ENCODE measurements at regions not wholly inside any gene's neighbourhood (a gene's known extent, or its start where the extent isn't known, plus 50 kb on each side); places are given as distances from the start of the nearest gene placed in this dataset.

GRCh38 chrX:122091571-122091970 lies 1044.2 kb downstream of the GLUD2 start:
- TF ChIP-seq EZH2phosphoT487 (IDR thresholded peaks at IDR 0.05; ENCODE audit: low read length) = no peak
- TF ChIP-seq EZH2 (optimal IDR thresholded peaks at IDR 0.05; ENCODE audit: low read depth, low read length) = no peak
- no peak for TF ChIP-seq CTCF (IDR thresholded peaks at IDR 0.05; ENCODE audit: low read length)
- Histone ChIP-seq H3K79me2 (ENCODE audit: low read length) (no peaks in the 10 kb centered on the region), H3K36me3 (replicated peaks; ENCODE audit: insufficient read depth, low read length) (no peaks in the 10 kb centered on the region), H3K9me3 (replicated peaks; ENCODE audit: insufficient read depth, low read length) (no peaks in the 10 kb centered on the region), H3K4me3 (ENCODE audit: low read length) (no peak overlapping the region), H3K27ac (ENCODE audit: low read length) (no peak overlapping the region), H3K4me2 (ENCODE audit: low read depth, low read length) (no peak overlapping the region), H4K20me1 (ENCODE audit: insufficient read depth, low read length) (no peaks in the 10 kb centered on the region), H3K9me2 (replicated peaks; ENCODE audit: insufficient read depth, low read length) (no peaks in the 10 kb centered on the region), H3K4me1 (ENCODE audit: low read length) (no peaks in the 10 kb centered on the region), H3K9ac (ENCODE audit: low read length) (no peak overlapping the region), H3K27me3 (replicated peaks; ENCODE audit: insufficient read depth, low read length) (no peaks in the 10 kb centered on the region), H3F3A (ENCODE audit: insufficient read depth, low read length) (no peaks in the 10 kb centered on the region), H2AFZ (ENCODE audit: low read length) (no peak overlapping the region)
- no peak for DNase-seq

GRCh38 chrX:122092360-122092759 lies 1045.0 kb downstream of the GLUD2 start:
- H3K4me1 ChIP-seq (ENCODE audit: low read length) = no peaks in the 10 kb centered on the region
- no peak for TF ChIP-seq EZH2phosphoT487 (IDR thresholded peaks at IDR 0.05; ENCODE audit: low read length)
- no peak for TF ChIP-seq EZH2 (optimal IDR thresholded peaks at IDR 0.05; ENCODE audit: low read depth, low read length)
- TF ChIP-seq CTCF (IDR thresholded peaks at IDR 0.05; ENCODE audit: low read length) = no peak
- H3K9me3 ChIP-seq (replicated peaks; ENCODE audit: insufficient read depth, low read length) = no peaks in the 10 kb centered on the region
- no peak overlapping the region for H3K4me3 ChIP-seq (ENCODE audit: low read length)
- no peak overlapping the region for H3K4me2 ChIP-seq (ENCODE audit: low read depth, low read length)
- no peaks in the 10 kb centered on the region for H4K20me1 ChIP-seq (ENCODE audit: insufficient read depth, low read length)
- H3K36me3 ChIP-seq (replicated peaks; ENCODE audit: insufficient read depth, low read length) = no peaks in the 10 kb centered on the region
- no peaks in the 10 kb centered on the region for H3F3A ChIP-seq (ENCODE audit: insufficient read depth, low read length)
- H3K27ac ChIP-seq (ENCODE audit: low read length) = no peak overlapping the region
- no peak for DNase-seq
- no peak overlapping the region for H3K9ac ChIP-seq (ENCODE audit: low read length)
- H3K9me2 ChIP-seq (replicated peaks; ENCODE audit: insufficient read depth, low read length) = no peaks in the 10 kb centered on the region
- no peaks in the 10 kb centered on the region for H3K79me2 ChIP-seq (ENCODE audit: low read length)
- H2AFZ ChIP-seq (ENCODE audit: low read length) = no peak overlapping the region
- no peaks in the 10 kb centered on the region for H3K27me3 ChIP-seq (replicated peaks; ENCODE audit: insufficient read depth, low read length)

DNA sequence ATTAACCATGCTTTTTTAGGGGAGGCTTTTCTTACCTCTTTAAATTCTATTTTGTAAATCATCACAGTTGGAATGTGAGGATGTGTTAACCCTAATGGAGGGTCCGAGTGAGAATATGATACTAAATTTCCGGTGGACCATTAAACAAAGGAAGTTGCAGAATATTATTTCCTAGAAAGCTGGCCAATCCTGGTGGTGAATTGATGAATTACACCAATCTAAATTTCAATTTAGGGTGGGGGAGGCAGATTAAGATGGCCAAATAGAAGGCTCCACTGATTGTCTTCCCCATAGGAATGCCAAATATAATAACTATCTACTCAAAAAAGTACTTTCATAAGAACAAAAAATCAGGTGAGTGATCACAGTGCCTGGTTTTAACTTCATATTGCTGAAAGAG lies 1045.6 kb downstream of the GLUD2 start:
- H3K4me1 ChIP-seq (ENCODE audit: low read length) = no peaks in the 10 kb centered on the region
- no peak for TF ChIP-seq CTCF (IDR thresholded peaks at IDR 0.05; ENCODE audit: low read length)
- TF ChIP-seq EZH2 (optimal IDR thresholded peaks at IDR 0.05; ENCODE audit: low read depth, low read length) = no peak
- TF ChIP-seq EZH2phosphoT487 (IDR thresholded peaks at IDR 0.05; ENCODE audit: low read length) = no peak
- no peaks in the 10 kb centered on the region for H3F3A ChIP-seq (ENCODE audit: insufficient read depth, low read length)
- H3K36me3 ChIP-seq (replicated peaks; ENCODE audit: insufficient read depth, low read length) = no peaks in the 10 kb centered on the region
- H3K27ac ChIP-seq (ENCODE audit: low read length) = no peak overlapping the region
- H3K4me2 ChIP-seq (ENCODE audit: low read depth, low read length) = no peak overlapping the region
- DNase-seq = no peak
- no peak overlapping the region for H2AFZ ChIP-seq (ENCODE audit: low read length)
- H3K4me3 ChIP-seq (ENCODE audit: low read length) = no peak overlapping the region
- H3K9me2 ChIP-seq (replicated peaks; ENCODE audit: insufficient read depth, low read length) = no peaks in the 10 kb centered on the region
- no peaks in the 10 kb centered on the region for H3K79me2 ChIP-seq (ENCODE audit: low read length)
- H3K9ac ChIP-seq (ENCODE audit: low read length) = no peak overlapping the region
- no peaks in the 10 kb centered on the region for H3K27me3 ChIP-seq (replicated peaks; ENCODE audit: insufficient read depth, low read length)
- H4K20me1 ChIP-seq (ENCODE audit: insufficient read depth, low read length) = no peaks in the 10 kb centered on the region
- H3K9me3 ChIP-seq (replicated peaks; ENCODE audit: insufficient read depth, low read length) = no peaks in the 10 kb centered on the region
